ENCODE measurements at regions not wholly inside any gene's neighbourhood (a gene's known extent, or its start where the extent isn't known, plus 50 kb on each side); places are given as distances from the start of the nearest gene placed in this dataset.

DNA sequence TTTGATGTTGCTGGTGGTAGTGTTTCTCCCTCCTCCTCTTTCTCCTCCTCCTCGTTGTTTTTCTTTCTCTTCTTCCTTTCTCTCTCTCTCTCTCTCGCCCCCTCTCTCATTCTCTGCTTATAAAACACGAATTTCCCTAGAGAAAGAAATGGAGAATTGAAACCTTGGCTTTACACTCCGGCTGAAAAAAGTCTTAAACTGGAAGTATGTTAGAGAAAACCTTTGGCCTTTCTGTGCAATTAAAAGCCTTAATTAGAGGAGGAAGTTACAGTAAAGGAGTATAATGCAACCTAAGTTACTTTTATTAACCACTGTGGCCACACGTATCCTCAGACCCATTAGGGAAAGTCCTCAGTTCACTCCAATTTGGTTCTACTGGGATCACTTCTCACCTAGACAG lies 501.7 kb upstream of the SORCS1 start:
- no peak for TF ChIP-seq ZNF10 (tag by site-specific recombination; IDR thresholded peaks at IDR 0.05)
- TF ChIP-seq, protein P1, sequence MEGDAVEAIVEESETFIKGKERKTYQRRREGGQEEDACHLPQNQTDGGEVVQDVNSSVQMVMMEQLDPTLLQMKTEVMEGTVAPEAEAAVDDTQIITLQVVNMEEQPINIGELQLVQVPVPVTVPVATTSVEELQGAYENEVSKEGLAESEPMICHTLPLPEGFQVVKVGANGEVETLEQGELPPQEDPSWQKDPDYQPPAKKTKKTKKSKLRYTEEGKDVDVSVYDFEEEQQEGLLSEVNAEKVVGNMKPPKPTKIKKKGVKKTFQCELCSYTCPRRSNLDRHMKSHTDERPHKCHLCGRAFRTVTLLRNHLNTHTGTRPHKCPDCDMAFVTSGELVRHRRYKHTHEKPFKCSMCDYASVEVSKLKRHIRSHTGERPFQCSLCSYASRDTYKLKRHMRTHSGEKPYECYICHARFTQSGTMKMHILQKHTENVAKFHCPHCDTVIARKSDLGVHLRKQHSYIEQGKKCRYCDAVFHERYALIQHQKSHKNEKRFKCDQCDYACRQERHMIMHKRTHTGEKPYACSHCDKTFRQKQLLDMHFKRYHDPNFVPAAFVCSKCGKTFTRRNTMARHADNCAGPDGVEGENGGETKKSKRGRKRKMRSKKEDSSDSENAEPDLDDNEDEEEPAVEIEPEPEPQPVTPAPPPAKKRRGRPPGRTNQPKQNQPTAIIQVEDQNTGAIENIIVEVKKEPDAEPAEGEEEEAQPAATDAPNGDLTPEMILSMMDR (tag by site-specific recombination; IDR thresholded peaks at IDR 0.05): no peak
- TF ChIP-seq YY1 (tag by site-specific recombination; IDR thresholded peaks at IDR 0.05): no peak
- no peak for TF ChIP-seq ZXDB (tag by site-specific recombination; IDR thresholded peaks at IDR 0.05)
- no peak for TF ChIP-seq ZFP37 (tag by site-specific recombination; IDR thresholded peaks at IDR 0.05)
- no peak for TF ChIP-seq ZNF121 (tag by site-specific recombination; IDR thresholded peaks at IDR 0.05)
- TF ChIP-seq ZNF175 (tag by site-specific recombination; IDR thresholded peaks at IDR 0.05): no peak
- TF ChIP-seq, protein P2, sequence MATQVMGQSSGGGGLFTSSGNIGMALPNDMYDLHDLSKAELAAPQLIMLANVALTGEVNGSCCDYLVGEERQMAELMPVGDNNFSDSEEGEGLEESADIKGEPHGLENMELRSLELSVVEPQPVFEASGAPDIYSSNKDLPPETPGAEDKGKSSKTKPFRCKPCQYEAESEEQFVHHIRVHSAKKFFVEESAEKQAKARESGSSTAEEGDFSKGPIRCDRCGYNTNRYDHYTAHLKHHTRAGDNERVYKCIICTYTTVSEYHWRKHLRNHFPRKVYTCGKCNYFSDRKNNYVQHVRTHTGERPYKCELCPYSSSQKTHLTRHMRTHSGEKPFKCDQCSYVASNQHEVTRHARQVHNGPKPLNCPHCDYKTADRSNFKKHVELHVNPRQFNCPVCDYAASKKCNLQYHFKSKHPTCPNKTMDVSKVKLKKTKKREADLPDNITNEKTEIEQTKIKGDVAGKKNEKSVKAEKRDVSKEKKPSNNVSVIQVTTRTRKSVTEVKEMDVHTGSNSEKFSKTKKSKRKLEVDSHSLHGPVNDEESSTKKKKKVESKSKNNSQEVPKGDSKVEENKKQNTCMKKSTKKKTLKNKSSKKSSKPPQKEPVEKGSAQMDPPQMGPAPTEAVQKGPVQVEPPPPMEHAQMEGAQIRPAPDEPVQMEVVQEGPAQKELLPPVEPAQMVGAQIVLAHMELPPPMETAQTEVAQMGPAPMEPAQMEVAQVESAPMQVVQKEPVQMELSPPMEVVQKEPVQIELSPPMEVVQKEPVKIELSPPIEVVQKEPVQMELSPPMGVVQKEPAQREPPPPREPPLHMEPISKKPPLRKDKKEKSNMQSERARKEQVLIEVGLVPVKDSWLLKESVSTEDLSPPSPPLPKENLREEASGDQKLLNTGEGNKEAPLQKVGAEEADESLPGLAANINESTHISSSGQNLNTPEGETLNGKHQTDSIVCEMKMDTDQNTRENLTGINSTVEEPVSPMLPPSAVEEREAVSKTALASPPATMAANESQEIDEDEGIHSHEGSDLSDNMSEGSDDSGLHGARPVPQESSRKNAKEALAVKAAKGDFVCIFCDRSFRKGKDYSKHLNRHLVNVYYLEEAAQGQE (tag by site-specific recombination; IDR thresholded peaks at IDR 0.05): no peak
- no peak for TF ChIP-seq SETDB1 (IDR thresholded peaks at IDR 0.05; ENCODE audit: insufficient read length, low read length)
- no peak for TF ChIP-seq HOXC10 (CRISPR knock-in tag; IDR thresholded peaks at IDR 0.05)
- TF ChIP-seq, protein P3, sequence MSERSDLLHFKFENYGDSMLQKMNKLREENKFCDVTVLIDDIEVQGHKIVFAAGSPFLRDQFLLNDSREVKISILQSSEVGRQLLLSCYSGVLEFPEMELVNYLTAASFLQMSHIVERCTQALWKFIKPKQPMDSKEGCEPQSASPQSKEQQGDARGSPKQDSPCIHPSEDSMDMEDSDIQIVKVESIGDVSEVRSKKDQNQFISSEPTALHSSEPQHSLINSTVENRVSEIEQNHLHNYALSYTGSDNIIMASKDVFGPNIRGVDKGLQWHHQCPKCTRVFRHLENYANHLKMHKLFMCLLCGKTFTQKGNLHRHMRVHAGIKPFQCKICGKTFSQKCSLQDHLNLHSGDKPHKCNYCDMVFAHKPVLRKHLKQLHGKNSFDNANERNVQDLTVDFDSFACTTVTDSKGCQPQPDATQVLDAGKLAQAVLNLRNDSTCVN (tag by site-specific recombination; optimal IDR thresholded peaks at IDR 0.05): no peak
- TF ChIP-seq ZNF530 (tag by site-specific recombination; IDR thresholded peaks at IDR 0.05; ENCODE audit: low read depth): no peak
- TF ChIP-seq, protein P4, sequence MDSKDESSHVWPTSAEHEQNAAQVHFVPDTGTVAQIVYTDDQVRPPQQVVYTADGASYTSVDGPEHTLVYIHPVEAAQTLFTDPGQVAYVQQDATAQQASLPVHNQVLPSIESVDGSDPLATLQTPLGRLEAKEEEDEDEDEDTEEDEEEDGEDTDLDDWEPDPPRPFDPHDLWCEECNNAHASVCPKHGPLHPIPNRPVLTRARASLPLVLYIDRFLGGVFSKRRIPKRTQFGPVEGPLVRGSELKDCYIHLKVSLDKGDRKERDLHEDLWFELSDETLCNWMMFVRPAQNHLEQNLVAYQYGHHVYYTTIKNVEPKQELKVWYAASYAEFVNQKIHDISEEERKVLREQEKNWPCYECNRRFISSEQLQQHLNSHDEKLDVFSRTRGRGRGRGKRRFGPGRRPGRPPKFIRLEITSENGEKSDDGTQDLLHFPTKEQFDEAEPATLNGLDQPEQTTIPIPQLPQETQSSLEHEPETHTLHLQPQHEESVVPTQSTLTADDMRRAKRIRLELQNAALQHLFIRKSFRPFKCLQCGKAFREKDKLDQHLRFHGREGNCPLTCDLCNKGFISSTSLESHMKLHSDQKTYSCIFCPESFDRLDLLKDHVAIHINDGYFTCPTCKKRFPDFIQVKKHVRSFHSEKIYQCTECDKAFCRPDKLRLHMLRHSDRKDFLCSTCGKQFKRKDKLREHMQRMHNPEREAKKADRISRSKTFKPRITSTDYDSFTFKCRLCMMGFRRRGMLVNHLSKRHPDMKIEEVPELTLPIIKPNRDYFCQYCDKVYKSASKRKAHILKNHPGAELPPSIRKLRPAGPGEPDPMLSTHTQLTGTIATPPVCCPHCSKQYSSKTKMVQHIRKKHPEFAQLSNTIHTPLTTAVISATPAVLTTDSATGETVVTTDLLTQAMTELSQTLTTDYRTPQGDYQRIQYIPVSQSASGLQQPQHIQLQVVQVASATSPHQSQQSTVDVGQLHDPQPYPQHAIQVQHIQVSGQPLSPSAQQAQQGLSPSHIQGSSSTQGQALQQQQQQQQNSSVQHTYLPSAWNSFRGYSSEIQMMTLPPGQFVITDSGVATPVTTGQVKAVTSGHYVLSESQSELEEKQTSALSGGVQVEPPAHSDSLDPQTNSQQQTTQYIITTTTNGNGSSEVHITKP (tag by site-specific recombination; IDR thresholded peaks at IDR 0.05): no peak
